ENCODE measurements at regions not wholly inside any gene's neighbourhood (a gene's known extent, or its start where the extent isn't known, plus 50 kb on each side); places are given as distances from the start of the nearest gene placed in this dataset.

DNA sequence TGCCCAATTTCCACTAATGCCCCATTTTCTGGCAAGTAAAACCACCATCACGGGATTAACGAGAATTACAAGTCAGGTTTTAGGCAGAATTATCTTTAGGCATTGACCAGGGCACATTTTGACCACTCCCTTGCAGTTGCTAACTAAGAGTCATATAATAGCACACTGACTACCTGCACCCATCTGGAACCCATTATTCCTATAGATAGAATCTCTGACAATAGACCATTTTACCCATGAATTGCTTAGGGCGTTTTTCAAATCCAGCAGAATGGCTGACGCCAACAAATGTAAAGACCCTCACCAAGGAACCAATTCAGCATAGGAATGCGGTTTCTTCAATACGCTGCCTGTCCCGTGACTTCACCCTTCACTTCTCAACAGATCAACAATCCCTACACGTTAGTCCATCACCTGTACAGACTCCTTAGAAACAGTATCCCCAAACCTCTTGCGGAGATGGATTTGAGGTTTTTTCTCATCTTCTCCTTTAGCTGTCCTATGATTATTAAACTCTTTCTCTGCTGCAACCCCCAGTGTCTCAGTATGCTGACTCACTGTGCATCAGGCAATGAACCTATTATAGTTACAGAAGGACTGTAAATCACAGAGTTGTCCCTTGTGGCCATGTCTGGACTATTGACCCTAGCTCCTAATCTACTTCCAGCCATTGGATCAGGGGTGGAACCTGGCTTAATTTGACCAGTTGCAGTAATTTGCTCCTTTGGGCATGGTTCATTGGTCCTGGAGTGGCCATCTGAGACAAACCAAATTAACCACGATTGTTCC is 177.3 kb upstream of the PLXNC1 start:
- ATAC-seq (no peak), DNase-seq (ENCODE audit: low read depth, low spot score) (no peak)
- no peaks in the 10 kb centered on the region for H3K79me2 ChIP-seq (ENCODE audit: insufficient read depth, low read length)
- ChIA-PET RAD21 (ENCODE audit: low non-redundant PET in 1 of 2, low total read pairs in 2 of 2, uncharacterized antibody in 2 of 2, unreplicated experiment in 2 of 2) (no interaction called here), CTCF (interaction anchor here (1.7 kb wide), 1 partner anchor 131 kb away, joined by 3 read pairs; no protein-coding TSS in a partner anchor), POLR2A (no interaction called here)
- H4K20me1 ChIP-seq (ENCODE audit: insufficient read depth) = no peaks in the 10 kb centered on the region
- intact Hi-C loops (cut with micrococcal nuclease) = no loop called here
- no TSS peak for BruUV-seq (replicated peaks)
- H3K9me3 ChIP-seq (ENCODE audit: control insufficient read depth in 1 of 2, insufficient read depth in 1 of 2, low read depth in 1 of 2, low read length in 2 of 2) = no peaks in the 10 kb centered on the region
- no peaks in the 10 kb centered on the region for H3K4me1 ChIP-seq (ENCODE audit: control insufficient read depth in 1 of 2, insufficient read depth in 2 of 2, low read length in 2 of 2)
- H3K9ac ChIP-seq (ENCODE audit: low read length) = no peak overlapping the region
- no peaks in the 10 kb centered on the region for H3K36me3 ChIP-seq (ENCODE audit: control insufficient read depth in 1 of 2, insufficient read depth in 2 of 2, low read length in 2 of 2)
- H3K4me3 ChIP-seq (replicated peaks in 1 of 2; ENCODE audit: low read depth in 1 of 2, low read length in 2 of 2) = no peak overlapping the region
- no peak overlapping the region for H3K27ac ChIP-seq (ENCODE audit: low read depth, low read length)
- no peaks in the 10 kb centered on the region for H3K27me3 ChIP-seq (ENCODE audit: insufficient read depth, low read length)
- TF ChIP-seq SRF (IDR thresholded peaks at IDR 0.05; ENCODE audit: low read depth) = no peak
- no peaks in the 10 kb centered on the region; the same call in 1 of the 2 replicates for H3K9me2 ChIP-seq (ENCODE audit: insufficient read depth)
- H3K4me2 ChIP-seq (ENCODE audit: low read length) = no peak overlapping the region
- H2AFZ ChIP-seq (ENCODE audit: low read depth, low read length, poor library complexity, severe bottlenecking) = no peak overlapping the region

GRCh38 chr12:93972411-93973208 is 175.8 kb upstream of the PLXNC1 start:
- TF ChIP-seq FOSL1 (IDR thresholded peaks at IDR 0.05; ENCODE audit: low read depth) = no peak
- no peak for TF ChIP-seq SRF (IDR thresholded peaks at IDR 0.05; ENCODE audit: low read depth)
- no peak for TF ChIP-seq YY1 (IDR thresholded peaks at IDR 0.05; ENCODE audit: extremely low read depth, insufficient replicate concordance, low read depth, low read length)
- no peak for TF ChIP-seq JUND (IDR thresholded peaks at IDR 0.05)
- no peak for TF ChIP-seq REST (IDR thresholded peaks at IDR 0.05; ENCODE audit: low read depth)
- TF ChIP-seq, protein P1, sequence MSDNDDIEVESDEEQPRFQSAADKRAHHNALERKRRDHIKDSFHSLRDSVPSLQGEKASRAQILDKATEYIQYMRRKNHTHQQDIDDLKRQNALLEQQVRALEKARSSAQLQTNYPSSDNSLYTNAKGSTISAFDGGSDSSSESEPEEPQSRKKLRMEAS (IDR thresholded peaks at IDR 0.05) = no peak
- TF ChIP-seq ZNF274 (IDR thresholded peaks at IDR 0.05; ENCODE audit: low read depth, low read length) = no peak
- TF ChIP-seq, protein P2, sequence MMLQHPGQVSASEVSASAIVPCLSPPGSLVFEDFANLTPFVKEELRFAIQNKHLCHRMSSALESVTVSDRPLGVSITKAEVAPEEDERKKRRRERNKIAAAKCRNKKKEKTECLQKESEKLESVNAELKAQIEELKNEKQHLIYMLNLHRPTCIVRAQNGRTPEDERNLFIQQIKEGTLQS (IDR thresholded peaks at IDR 0.05) = no peak
- no peak for TF ChIP-seq SIN3A (IDR thresholded peaks at IDR 0.05; ENCODE audit: low read depth)
- no peak for TF ChIP-seq EZH2phosphoT487 (IDR thresholded peaks at IDR 0.05; ENCODE audit: borderline replicate concordance)
- TF ChIP-seq, protein P3, sequence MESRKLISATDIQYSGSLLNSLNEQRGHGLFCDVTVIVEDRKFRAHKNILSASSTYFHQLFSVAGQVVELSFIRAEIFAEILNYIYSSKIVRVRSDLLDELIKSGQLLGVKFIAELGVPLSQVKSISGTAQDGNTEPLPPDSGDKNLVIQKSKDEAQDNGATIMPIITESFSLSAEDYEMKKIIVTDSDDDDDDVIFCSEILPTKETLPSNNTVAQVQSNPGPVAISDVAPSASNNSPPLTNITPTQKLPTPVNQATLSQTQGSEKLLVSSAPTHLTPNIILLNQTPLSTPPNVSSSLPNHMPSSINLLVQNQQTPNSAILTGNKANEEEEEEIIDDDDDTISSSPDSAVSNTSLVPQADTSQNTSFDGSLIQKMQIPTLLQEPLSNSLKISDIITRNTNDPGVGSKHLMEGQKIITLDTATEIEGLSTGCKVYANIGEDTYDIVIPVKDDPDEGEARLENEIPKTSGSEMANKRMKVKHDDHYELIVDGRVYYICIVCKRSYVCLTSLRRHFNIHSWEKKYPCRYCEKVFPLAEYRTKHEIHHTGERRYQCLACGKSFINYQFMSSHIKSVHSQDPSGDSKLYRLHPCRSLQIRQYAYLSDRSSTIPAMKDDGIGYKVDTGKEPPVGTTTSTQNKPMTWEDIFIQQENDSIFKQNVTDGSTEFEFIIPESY (IDR thresholded peaks at IDR 0.05; ENCODE audit: extremely low read depth, insufficient replicate concordance, low read length) = no peak
- no peaks in the 10 kb centered on the region for H3K4me1 ChIP-seq (ENCODE audit: control insufficient read depth in 1 of 2, insufficient read depth in 2 of 2, low read length in 2 of 2)
- H3K27ac ChIP-seq (ENCODE audit: low read depth, low read length) = no peak overlapping the region
- no peak for ATAC-seq
- ChIA-PET POLR2A (no interaction called here), RAD21 (ENCODE audit: low non-redundant PET in 1 of 2, low total read pairs in 2 of 2, uncharacterized antibody in 2 of 2, unreplicated experiment in 2 of 2) (no interaction called here), CTCF (interaction anchor here (1.7 kb wide), 1 partner anchor 129 kb away, joined by 3 read pairs; no protein-coding TSS in a partner anchor)
- no peaks in the 10 kb centered on the region for H4K20me1 ChIP-seq (ENCODE audit: insufficient read depth)
- H3K9me3 ChIP-seq (ENCODE audit: control insufficient read depth in 1 of 2, insufficient read depth in 1 of 2, low read depth in 1 of 2, low read length in 2 of 2) = no peaks in the 10 kb centered on the region
- H3K27me3 ChIP-seq (ENCODE audit: insufficient read depth, low read length) = no peaks in the 10 kb centered on the region
- H2AFZ ChIP-seq (ENCODE audit: low read depth, low read length, poor library complexity, severe bottlenecking) = no peak overlapping the region
- no peak overlapping the region for H3K9ac ChIP-seq (ENCODE audit: low read length)
- H3K36me3 ChIP-seq (ENCODE audit: control insufficient read depth in 1 of 2, insufficient read depth in 2 of 2, low read length in 2 of 2) = no peaks in the 10 kb centered on the region
- no TSS peak for BruUV-seq (replicated peaks)
- intact Hi-C loops (cut with micrococcal nuclease) = no loop called here
- no peak overlapping the region for H3K4me2 ChIP-seq (ENCODE audit: low read length)
- no peak for DNase-seq (ENCODE audit: low read depth, low spot score)
- H3K9me2 ChIP-seq (ENCODE audit: insufficient read depth) = no peaks in the 10 kb centered on the region; the same call in 1 of the 2 replicates
- no peak overlapping the region for H3K4me3 ChIP-seq (replicated peaks in 1 of 2; ENCODE audit: low read depth in 1 of 2, low read length in 2 of 2)
- H3K79me2 ChIP-seq (ENCODE audit: insufficient read depth, low read length) = no peaks in the 10 kb centered on the region

Measured in HCT116 (cell line).